Fibroblast of villous mesenchyme (primary cell): ENCODE measurements at regions not wholly inside any gene's neighbourhood (a gene's known extent, or its start where the extent isn't known, plus 50 kb on each side); places are given as distances from the start of the nearest gene placed in this dataset.
"Not testable (repeated sequence)": the region's sequence is repeated elsewhere in the genome, so short reads cannot be mapped to it uniquely, and the experiment has no call there.

Source experiments
- DNase-seq: peaks from one replicate; pipeline ENCODE4 v3.0.0-alpha.2; 2010; ENCODE audit warnings: low read depth
- H3K4me3 ChIP-seq: 2 replicates; pipeline ENCODE4 v1.5.1; 2011; ENCODE audit warnings: low read depth, mild to moderate bottlenecking, low read length
- TF ChIP-seq, protein P1 (sequence below): IDR thresholded peaks from 2 replicates; pipeline ENCODE4 v1.5.1; 2012; ENCODE audit warnings: low read depth, mild to moderate bottlenecking, low read length; ENCODE audit not compliant: insufficient read depth

DNA sequence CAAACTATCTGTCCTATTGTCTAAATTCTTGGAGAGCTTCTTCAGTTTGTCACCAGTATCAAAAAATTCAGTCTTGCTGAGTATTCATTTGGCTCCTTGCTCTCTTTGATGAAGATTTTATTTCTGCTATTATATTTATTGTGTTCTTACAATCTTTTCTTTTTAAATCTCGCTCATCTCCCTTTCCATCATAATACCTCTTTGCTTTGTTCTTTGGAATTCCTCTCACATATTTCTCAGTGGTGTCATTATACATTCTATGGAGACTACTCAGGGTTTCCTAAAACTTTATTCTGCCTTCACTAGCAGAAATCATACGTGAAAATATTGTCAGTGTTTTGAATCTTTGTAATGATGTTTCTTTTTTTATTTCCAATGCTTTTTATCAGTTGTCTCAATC is 445.2 kb upstream of the ID4 start:
- DNase-seq: no peak
- no peak overlapping the region for H3K4me3 ChIP-seq
- TF ChIP-seq, protein P1, sequence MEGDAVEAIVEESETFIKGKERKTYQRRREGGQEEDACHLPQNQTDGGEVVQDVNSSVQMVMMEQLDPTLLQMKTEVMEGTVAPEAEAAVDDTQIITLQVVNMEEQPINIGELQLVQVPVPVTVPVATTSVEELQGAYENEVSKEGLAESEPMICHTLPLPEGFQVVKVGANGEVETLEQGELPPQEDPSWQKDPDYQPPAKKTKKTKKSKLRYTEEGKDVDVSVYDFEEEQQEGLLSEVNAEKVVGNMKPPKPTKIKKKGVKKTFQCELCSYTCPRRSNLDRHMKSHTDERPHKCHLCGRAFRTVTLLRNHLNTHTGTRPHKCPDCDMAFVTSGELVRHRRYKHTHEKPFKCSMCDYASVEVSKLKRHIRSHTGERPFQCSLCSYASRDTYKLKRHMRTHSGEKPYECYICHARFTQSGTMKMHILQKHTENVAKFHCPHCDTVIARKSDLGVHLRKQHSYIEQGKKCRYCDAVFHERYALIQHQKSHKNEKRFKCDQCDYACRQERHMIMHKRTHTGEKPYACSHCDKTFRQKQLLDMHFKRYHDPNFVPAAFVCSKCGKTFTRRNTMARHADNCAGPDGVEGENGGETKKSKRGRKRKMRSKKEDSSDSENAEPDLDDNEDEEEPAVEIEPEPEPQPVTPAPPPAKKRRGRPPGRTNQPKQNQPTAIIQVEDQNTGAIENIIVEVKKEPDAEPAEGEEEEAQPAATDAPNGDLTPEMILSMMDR: no peak

DNA sequence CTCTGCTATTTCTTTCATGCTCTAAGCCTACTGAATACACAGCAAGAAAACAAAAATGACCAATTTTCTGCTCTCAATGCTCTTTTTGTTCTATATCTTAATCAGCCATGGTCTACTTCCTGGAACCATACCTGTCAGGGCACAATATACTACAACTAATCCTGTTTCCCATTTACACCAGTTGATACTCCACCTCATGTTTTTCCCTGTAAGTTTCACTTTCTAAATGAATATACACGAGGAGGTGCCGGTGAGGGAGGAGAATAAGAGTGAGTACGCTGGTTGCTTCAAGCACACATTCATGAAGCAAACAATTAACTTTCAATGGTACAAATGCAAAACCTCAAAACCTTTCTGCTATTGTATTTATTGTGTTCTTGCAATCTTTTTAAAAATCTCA is 443.1 kb upstream of the ID4 start:
- TF ChIP-seq, protein P1: no peak
- no peak for DNase-seq
- no peak overlapping the region for H3K4me3 ChIP-seq

DNA sequence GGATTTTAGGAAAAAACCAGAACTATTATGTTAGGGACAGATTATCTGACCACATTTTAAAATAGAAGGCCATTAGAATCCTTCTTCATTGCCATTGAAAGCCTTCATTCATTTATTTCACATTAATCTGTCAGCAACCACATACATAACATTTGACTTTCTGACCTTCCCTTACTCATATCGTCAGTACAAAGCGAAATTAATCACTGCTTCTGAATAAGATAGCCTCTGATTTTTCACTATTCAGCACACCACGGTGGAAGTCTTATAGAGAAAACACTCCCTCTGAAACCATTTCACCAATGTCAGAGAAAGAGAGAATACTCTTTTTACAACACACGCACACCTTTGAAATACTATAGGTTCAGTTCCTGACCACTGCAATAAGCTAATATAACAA is 442.5 kb upstream of the ID4 start:
- H3K4me3 ChIP-seq: no peak overlapping the region
- no peak for DNase-seq
- TF ChIP-seq, protein P1: no peak

DNA sequence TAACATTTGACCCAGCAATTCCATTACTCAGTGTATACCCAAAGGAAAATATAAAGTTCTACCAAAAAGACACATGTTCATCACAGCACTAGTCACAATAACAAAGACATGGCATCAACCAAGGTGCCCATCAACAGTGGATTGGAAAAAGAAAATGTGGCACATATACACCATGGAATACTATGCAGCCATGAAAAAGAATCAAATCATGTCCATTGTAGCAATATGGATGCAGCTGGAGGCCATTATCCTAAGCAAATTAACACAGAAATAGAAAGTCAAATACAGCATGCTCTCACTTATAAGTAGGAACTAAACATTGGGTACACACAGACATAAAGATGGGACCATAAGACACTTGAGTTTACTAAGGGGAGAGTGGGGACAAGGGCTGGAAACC is 441.9 kb upstream of the ID4 start:
- no peak overlapping the region for H3K4me3 ChIP-seq
- no peak for DNase-seq

DNA sequence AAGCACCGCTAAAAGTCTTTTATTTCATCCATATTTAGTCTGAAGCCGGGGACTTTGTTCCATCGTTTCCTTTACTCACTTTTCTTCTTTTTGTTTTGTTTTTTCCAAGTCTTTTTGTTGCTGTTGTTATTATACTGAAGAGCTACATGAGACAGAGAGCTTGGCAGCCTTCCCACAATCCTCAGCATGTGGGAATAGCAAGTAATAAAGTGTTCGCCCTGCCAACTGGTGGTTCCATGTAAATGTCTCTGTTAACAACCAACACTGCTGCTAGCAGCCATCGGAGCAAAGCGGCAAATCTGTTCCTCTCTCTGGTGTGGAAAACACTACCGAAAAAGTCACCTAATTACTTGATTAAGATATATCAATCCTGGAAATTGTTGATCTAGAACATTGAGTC is 437.8 kb upstream of the ID4 start:
- H3K4me3 ChIP-seq: no peak overlapping the region
- TF ChIP-seq, protein P1: no peak
- DNase-seq: peak; percentile 71

More for the DNA sequence above, 441.9 kb upstream of the ID4 start:
- TF ChIP-seq, protein P1: no peak

DNA sequence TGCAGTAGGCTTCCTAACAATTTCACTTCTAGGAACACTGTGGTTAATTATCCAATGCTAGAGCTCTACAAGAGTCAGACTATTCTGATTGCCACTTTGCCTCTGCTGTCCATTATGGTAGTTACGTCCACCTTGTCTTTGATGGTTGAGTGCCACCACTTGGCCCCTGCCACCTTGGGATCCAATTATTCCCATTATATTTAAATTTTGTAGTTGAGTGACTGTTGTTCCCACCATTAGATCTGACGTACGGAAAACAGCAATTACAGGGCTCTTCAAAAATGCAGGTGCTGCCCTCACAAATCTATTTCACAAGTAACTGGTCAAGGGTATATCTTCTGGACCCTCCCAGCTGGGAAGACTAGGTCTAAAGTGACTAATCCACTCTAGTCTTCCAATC is 432.3 kb upstream of the ID4 start:
- not testable (repeated sequence) for H3K4me3 ChIP-seq, DNase-seq

DNA sequence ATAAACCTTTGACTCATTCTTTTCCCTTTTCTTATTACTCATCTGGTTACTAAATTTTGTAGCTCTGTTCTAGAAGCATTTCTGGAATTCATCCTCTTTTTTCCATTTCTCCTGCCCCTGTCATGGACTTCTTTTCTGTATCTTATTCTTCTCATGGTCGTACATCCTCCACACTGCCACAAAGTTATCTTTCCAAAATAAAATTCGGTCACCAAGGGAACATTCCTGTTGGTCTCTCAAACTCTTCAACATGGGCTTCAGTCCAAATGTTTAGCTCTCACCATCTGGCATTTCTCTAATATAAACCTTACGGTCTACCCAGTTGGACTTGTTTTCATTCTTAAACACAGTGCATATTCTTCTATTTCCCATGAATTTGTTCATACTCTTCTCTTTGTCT is 428.8 kb upstream of the ID4 start:
- peak; percentile 11 for DNase-seq
- no peak overlapping the region for H3K4me3 ChIP-seq
- TF ChIP-seq, protein P1: no peak
